NCI-H510A treated with DMSO at 0.1 percent for 48 hours (cell line): ENCODE measurements at regions not wholly inside any gene's neighbourhood (a gene's known extent, or its start where the extent isn't known, plus 50 kb on each side); places are given as distances from the start of the nearest gene placed in this dataset.

Source experiments
- DNase-seq: peaks from one replicate; lab custom pipeline; 2025; lab: John Stamatoyannopoulos, UW

DNA sequence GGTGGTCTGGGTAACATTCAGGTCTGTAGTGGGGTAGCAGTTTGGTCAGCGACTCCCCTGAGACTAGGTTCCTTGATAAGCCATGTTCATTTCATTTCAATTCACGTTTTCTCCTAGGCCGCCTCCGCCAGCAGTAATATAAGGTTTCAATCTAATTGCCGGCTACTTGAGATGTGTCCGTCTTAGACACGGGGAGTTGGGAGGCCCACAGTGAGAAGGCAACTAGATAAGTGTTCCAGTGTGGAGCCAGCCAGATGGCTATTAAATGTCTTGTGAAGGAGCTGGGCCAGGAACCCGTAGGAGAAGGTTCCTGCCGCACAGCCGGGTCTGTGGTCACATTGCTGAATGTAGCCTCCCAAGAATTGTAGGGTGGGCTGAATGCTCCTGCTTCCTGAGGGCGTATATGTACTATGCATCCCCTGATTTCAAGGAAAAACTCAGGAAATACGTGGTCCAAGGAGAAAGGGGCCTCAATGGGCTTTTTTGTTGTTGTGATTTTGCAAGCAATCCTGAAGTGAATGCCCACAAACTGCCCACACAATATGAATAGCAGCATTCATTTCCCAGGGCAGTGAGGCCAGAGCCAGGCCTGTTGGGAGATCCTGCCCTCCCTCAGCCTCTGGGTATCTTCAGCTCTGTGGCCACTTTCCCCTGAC, 220.6 kb upstream of the RPL34 start:
- DNase-seq = no peak

DNA sequence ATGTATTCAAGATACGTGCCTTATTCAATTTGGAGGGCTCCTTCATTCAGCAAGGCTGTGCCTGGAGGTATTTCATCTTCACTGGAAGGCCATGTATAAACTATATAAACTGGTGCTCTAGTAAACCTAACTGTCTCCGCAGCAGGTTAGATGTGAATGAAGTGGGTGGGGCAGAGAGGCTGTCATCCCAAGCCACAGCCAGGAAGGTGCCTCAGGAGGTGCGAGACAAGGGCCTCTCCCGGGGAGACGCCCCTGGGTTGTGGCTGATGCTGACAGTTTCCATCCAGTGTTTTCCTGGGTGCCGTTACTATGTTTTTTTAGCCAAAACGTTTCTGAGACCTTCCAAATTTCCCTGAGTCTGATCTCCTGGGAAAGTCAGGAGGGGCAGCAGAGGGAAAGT, 221.5 kb upstream of the RPL34 start:
- no peak for DNase-seq

DNA sequence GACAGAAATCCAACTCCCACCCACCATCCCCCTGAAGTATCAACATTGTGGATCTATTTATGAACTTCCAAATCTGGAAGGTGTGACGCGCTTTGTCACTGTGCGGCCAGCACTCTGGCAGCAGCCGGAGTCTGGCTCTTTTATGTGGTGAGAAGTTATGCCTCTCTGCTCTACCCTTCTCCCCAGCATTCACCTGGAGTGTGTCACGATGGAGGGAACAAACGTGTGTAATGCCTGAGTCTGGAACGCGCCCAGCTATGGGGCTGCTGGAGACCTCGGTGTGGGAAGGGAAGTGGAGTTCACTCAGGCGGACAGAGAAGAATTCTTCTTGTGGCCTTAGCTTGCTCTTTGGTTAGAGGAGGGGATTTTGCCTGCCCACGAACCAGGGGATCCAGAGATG, 222.1 kb upstream of the RPL34 start:
- no peak for DNase-seq

- no peak for DNase-seq
Measured at GRCh38 chr4:108397850-108398249, 222.5 kb upstream of the RPL34 start.

- DNase-seq = peak; percentile 29
Measured at GRCh38 chr4:108396900-108397497, 223.4 kb upstream of the RPL34 start.

- no peak for DNase-seq
Measured at GRCh38 chr4:108395786-108396185, 224.6 kb upstream of the RPL34 start.

- no peak for DNase-seq
Measured at GRCh38 chr4:108393890-108394472, 225.2 kb upstream of the LEF1 start.

DNA sequence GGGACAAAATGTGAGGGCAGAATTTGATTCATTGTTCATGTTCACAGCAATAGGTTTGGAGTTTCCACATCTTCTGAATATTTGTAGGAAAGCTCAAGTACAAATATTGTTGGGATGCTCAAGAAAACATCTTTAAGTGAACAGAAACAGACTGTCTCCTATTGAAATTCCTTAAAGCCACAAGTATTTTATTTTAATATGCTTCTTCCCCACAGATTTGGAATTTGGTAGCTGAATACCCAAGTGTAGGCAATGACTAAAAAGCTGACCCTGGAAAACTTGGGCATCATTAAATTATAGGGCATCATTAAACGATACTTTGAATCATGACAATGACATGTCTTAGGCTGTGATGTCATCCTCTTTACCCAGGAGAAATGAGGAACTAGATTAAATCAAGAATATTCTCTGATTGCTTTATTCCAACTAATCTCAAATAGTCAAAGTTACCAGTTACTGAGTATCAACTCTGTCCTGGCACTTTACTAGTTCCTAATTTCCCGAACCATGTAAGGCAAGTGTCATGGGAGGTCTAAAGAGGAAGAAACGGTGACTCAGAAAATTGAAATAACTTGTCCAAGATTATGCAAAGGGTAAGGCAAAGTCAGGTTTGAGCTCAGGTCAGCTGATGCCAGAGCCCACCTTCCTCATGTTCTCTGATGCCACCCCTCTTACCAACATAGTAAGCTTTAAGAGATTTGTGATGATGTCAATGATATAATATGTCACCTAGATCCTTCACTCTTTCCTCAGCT, 223.1 kb upstream of the LEF1 start:
- no peak for DNase-seq

DNA sequence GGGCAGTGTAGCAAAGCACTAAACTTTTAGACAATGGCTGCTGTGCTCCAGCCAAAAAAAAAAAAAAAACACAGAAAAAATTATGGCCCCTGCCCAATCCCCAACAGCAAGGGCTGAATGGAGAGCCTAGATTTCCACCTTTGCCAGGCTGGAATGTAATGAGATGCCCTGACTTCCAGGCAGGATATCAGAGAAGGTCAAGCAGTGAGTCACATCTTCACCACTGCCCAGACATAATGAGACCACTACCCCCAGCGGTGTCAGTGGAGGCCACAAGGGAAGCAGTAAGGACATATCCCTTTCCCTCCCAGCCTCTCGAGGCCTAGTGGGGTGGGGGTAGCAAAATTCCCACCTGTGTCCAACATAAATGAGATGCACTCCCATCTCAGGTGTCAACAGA, 216.3 kb upstream of the LEF1 start:
- no peak for DNase-seq

GRCh38 chr4:108384544-108384943, 215.8 kb upstream of the LEF1 start:
- no peak for DNase-seq

GRCh38 chr4:108383157-108383556, 214.4 kb upstream of the LEF1 start:
- no peak for DNase-seq

GRCh38 chr4:108382751-108383150, 214.0 kb upstream of the LEF1 start:
- DNase-seq = no peak

- no peak for DNase-seq
Measured at GRCh38 chr4:108378164-108378563, 209.4 kb upstream of the LEF1 start.

- DNase-seq = no peak
Measured at GRCh38 chr4:108377021-108377420, 208.3 kb upstream of the LEF1 start.

DNA sequence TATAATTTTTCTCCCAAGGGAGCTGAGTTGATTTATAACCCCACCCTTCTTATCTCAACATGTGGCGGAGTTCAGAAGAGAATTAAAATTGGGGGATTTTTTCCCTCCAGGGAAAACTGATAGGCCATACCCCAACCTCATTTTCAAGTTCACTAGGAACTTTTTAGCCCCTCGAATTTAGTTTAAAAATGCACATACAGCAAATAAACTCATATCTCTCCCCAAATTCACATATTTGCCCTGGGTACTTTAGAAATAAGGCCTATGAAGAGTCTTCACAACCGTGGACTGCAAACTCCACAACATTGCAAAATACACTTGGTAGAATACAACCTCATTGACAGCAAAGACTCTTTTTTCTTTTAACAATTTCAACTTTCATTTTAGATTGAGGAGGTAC, 206.7 kb upstream of the LEF1 start:
- DNase-seq = no peak

DNA sequence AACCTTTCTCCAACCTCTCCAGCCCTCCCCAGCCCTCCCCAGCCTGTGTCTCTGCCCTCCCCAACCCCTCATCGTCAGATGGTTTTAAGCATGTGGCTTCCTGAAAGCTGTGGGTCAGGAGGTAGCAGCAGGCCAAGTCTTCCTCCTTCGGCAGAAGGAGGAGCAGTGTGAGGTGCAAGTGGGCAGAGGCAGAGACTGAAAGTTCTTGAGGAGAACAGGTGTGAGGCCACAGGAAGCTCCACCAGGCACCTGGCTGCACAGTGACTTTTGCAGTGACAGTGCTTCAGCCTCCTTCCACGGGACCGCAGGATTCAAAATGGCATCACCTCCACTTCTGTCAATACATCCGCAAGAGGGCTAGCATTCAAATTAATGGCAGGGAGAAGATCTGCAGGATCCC, 203.9 kb upstream of the LEF1 start:
- DNase-seq = no peak

DNA sequence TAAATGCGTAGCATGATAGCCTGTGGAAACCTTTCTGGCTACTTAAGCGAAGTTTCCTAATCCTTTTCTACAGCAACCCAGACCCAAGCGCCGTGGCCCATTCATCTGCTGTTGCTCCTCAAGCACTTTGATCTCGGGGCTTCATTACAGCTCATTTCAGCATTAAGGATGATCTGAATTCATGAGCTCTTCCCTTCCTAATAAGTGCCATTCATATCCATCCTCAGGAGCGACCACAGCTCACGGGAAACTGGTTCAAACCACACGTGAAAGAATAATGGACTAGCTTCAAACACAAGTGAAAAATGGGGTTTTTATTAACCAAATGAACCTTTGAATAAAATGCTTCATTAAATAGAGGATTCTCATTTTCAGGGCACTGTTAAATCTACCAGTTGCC, 202.6 kb upstream of the LEF1 start:
- DNase-seq = no peak

DNA sequence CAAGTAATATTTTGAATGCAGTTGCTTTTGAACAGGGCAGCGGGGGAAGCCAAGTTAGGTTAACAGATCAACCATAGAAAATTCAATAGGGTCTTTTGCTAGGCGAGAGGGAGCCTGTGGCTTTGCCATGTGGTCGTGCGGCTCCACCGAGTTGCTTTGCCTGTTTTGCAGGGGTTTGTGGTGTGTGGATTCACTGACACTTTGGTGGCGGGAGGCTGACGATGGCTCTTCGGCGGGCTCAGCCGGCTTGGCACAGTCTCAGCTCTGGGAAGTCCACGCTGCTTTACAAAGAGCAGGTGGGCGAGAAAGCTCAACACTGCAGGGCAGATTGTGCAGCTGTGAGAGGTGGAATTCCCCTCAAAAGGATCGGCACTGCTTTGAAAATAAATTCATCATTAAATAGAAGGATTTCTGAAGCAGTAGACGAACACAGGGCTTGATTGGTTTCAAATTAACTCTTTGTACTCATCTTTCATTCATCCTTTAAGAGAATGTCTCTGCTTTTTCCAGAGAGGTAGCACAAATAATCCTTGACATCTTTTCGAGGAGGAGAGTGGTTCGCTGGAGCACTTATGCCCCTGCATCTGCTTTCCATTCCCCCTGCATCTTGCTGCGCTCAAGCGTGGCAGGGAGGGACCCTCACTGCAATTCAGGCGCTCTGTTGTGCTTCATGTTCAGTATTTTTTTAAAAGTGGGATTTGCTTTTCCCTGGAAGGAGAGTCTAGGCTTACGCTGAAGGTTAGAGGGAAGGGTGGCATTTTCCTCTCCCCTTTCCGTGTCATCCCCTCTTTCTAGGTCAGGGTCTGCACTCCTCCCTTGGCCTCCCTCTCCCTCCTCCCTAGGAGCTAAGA, 201.8 kb upstream of the LEF1 start:
- no peak for DNase-seq

DNA sequence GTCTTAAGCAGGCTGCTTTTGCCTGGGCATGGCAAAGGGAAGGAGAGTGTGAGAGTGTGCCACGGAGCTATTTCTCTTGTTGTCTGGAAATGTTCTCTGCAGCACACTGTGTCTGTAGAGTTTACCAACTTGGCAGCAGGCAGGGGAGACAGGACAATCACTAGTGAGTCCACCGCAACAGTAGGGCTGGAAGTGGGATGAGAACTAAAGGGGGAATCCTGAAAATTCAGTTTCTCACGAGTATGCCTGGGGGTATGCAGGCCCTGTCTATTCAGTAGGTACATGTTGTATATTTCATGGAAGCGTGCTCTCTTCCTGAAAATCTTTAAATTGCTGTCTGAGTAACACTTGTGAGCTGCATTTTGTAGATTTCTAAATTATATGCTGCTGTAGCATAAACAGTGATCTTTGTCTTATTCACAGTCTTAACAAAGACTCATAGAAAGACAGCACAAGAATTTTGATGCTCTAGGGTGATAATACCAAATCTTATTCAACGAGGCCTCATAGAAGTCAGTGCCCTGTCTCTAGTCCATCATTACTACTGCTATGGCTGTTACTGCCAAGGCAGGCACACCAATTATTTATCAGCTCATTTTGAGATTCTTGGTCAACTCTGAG, 200.4 kb upstream of the LEF1 start:
- no peak for DNase-seq

- no peak for DNase-seq
Measured at GRCh38 chr4:108367751-108368150, 199.0 kb upstream of the LEF1 start.

DNA sequence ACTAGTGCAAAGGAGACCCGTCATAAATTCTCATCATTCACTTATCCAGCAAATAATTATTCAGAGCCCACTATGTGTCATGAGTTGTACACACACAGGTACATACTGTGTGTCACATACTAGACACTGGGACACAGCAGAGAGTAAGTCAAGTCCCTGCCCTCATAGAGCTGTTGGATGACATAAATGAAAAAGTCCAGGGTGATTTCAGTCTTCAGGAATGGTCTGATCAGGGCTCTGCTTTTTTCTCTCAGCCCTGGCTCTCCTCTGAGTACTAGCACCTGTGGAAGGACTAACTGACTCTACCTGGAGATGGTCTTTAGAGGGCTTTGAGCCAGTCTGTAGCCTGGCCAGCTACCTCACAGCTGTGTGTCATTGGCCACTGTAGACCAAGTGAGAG, 198.0 kb upstream of the LEF1 start:
- no peak for DNase-seq

DNA sequence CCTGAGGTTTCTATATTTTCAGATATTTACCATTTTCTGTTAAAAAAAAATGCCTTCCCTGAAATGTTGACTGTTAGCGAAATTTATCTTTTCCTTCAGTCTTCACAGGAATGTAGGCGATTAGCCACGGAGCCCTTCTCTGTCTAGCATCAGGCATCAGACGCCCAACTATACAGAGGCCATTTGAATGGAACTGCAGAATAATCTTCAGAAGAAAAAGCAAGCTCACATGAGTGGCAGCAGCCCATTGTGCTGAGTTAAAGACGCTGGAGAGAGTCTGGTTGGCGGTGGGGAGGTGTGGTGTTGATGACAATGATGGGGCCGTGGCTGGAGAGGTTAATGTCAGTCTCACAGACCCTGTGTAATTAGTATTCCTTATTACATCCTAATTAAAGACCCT, 196.8 kb upstream of the LEF1 start:
- DNase-seq = no peak
